H1 (cell line): ENCODE measurements at regions not wholly inside any gene's neighbourhood (a gene's known extent, or its start where the extent isn't known, plus 50 kb on each side); places are given as distances from the start of the nearest gene placed in this dataset.

Experiments
- CREB1 ChIP-seq: IDR thresholded peaks from 2 replicates; pipeline ENCODE4 v1.6.1; 2012; ENCODE audit warnings: inconsistent platforms
- HDAC2 ChIP-seq, 2 experiments: fragments of 300-600 bp in 1 of 2; sonication (generic) in 1 of 2; IDR thresholded peaks; 2 replicates each; pipeline ENCODE4 v1.6.1; 2011 to 2012; ENCODE audit warnings: low read depth in 2 of 2, low read length in 2 of 2, mild to moderate bottlenecking in 2 of 2, moderate library complexity in 2 of 2, borderline replicate concordance in 1 of 2, inconsistent platforms in 1 of 2

DNA sequence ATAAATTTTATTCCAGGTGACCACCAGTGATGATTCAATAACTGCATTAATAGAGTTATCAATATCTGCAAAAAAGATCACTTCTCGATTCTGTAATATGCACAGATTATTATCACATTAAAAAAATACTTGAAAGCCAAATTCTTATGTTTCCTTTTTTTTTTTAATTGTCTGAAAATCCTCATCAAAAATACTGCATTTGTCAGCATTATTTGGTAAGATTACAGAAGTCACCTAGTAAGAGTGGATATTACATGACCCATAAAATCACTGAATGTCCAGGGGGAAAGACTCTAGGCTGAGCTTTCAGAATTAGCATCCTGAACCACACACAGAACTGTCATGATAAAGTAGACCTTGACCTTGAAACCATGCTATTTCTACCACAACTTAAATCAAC lies 617.2 kb upstream of the CDH7 start (continued):
- no peak for TF ChIP-seq HDAC2 (IDR thresholded peaks at IDR 0.05; ENCODE audit: borderline replicate concordance in 1 of 2, low read depth in 2 of 2, low read length in 2 of 2)
- no peak for TF ChIP-seq CREB1
